ENCODE measurements at regions not wholly inside any gene's neighbourhood (a gene's known extent, or its start where the extent isn't known, plus 50 kb on each side); places are given as distances from the start of the nearest gene placed in this dataset.
"Not testable (repeated sequence)": the region's sequence is repeated elsewhere in the genome, so short reads cannot be mapped to it uniquely, and the experiment has no call there.

DNA sequence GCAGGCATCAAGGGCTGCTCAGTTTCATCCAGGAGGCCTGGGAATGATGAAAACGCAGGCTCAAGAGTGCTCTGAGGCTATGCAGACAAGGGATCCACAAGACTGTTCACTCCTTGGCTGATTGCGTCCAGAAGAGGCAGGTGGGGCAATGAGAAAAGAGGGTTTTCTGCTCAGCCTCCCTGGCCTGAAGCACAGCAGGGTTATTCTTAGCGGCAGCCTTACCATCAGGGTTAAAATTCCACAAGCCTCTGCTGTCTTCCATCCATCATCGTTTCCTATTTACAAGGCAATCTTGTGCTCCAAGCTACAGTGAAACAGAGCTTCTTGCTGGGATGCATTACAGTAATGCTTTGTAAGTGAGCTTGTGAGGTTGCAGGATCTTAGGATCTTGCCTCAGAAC is 129.4 kb upstream of the SHH start:
- intact Hi-C loops (cut with DNase I; ENCODE audit: low total_unique reads) (no loop called here), in situ Hi-C loops (cut with MboI; ENCODE audit: low sequenced_read_pairs in 4 of 4) (no loop called here)
- DNase-seq, result no peak

GRCh38 chr7:155939350-155939749 is 127.1 kb upstream of the SHH start:
- TF ChIP-seq POLR2A (IDR thresholded peaks at IDR 0.05), result no peak
- TF ChIP-seq, protein P1, sequence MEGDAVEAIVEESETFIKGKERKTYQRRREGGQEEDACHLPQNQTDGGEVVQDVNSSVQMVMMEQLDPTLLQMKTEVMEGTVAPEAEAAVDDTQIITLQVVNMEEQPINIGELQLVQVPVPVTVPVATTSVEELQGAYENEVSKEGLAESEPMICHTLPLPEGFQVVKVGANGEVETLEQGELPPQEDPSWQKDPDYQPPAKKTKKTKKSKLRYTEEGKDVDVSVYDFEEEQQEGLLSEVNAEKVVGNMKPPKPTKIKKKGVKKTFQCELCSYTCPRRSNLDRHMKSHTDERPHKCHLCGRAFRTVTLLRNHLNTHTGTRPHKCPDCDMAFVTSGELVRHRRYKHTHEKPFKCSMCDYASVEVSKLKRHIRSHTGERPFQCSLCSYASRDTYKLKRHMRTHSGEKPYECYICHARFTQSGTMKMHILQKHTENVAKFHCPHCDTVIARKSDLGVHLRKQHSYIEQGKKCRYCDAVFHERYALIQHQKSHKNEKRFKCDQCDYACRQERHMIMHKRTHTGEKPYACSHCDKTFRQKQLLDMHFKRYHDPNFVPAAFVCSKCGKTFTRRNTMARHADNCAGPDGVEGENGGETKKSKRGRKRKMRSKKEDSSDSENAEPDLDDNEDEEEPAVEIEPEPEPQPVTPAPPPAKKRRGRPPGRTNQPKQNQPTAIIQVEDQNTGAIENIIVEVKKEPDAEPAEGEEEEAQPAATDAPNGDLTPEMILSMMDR (IDR thresholded peaks at IDR 0.05 in 4 of 5, conservative IDR thresholded peaks at IDR 0.05 in 1 of 5), result no peak
- Histone ChIP-seq H3K4me3 (no peak overlapping the region), H3K9me3 (no peaks in the 10 kb centered on the region), H3K27me3 (no peaks in the 10 kb centered on the region), H3K36me3 (no peaks in the 10 kb centered on the region), H3K4me1 (no peaks in the 10 kb centered on the region), H3K27ac (no peak overlapping the region)
- in situ Hi-C loops (cut with MboI; ENCODE audit: low sequenced_read_pairs in 4 of 4) (no loop called here), intact Hi-C loops (cut with DNase I; ENCODE audit: low total_unique reads) (no loop called here)
- no peak for ATAC-seq
- DNase-seq, result no peak

More for the DNA sequence above, 129.4 kb upstream of the SHH start:
- Histone ChIP-seq H3K27me3 (no peaks in the 10 kb centered on the region), H3K4me3 (no peak overlapping the region), H3K27ac (no peak overlapping the region), H3K36me3 (no peaks in the 10 kb centered on the region), H3K9me3 (no peaks in the 10 kb centered on the region), H3K4me1 (no peaks in the 10 kb centered on the region)
- ATAC-seq, result no peak
- TF ChIP-seq POLR2A (IDR thresholded peaks at IDR 0.05), result no peak
- TF ChIP-seq, protein P1 (IDR thresholded peaks at IDR 0.05 in 4 of 5, conservative IDR thresholded peaks at IDR 0.05 in 1 of 5), result no peak

DNA sequence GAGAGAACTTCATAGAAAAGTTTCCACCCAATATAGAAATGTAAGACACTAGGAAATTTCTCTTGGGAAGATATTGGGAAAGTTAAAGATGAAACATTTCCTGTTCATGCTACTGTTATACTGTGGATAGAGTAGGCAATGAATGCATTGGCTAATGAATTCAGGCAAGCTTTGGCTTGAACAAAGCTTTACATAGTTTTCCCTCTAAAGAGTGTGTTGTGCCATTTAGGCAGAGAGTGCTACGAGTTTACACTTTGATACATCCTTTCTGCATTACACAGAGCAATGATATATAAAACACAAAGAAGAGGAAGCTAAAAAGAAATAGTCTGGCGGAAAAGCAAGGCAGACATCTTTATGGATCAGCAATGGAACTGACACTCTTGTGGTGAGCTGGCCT is 125.9 kb upstream of the SHH start:
- intact Hi-C loops (cut with DNase I; ENCODE audit: low total_unique reads), result no loop called here
- ATAC-seq, result no peak
- TF ChIP-seq, protein P1 (IDR thresholded peaks at IDR 0.05 in 4 of 5, conservative IDR thresholded peaks at IDR 0.05 in 1 of 5), result no peak
- no peak for TF ChIP-seq POLR2A (IDR thresholded peaks at IDR 0.05)
- Histone ChIP-seq H3K9me3 (no peaks in the 10 kb centered on the region), H3K27ac (no peak overlapping the region), H3K27me3 (no peaks in the 10 kb centered on the region), H3K36me3 (no peaks in the 10 kb centered on the region), H3K4me3 (no peak overlapping the region), H3K4me1 (no peaks in the 10 kb centered on the region)
- in situ Hi-C loops (cut with MboI; ENCODE audit: low sequenced_read_pairs in 4 of 4), result no loop called here
- no peak for DNase-seq

- no peaks in the 10 kb centered on the region for H3K36me3 ChIP-seq
- no peaks in the 10 kb centered on the region for H3K4me1 ChIP-seq
- H3K27ac ChIP-seq, result no peak overlapping the region
- TF ChIP-seq POLR2A (IDR thresholded peaks at IDR 0.05), result no peak
- TF ChIP-seq, protein P1 (IDR thresholded peaks at IDR 0.05 in 4 of 5, conservative IDR thresholded peaks at IDR 0.05 in 1 of 5), result no peak
- no peak for ATAC-seq
- H3K9me3 ChIP-seq, result no peaks in the 10 kb centered on the region
- H3K4me3 ChIP-seq, result no peak overlapping the region
- in situ Hi-C loops (cut with MboI; ENCODE audit: low sequenced_read_pairs in 4 of 4) (no loop called here), intact Hi-C loops (cut with DNase I; ENCODE audit: low total_unique reads) (no loop called here)
- H3K27me3 ChIP-seq, result no peaks in the 10 kb centered on the region
- no peak for DNase-seq
Measured at GRCh38 chr7:155935726-155936125, 123.5 kb upstream of the SHH start.

- intact Hi-C loops (cut with DNase I; ENCODE audit: low total_unique reads), result no loop called here
- Histone ChIP-seq H3K27me3 (no peaks in the 10 kb centered on the region), H3K27ac (no peak overlapping the region), H3K9me3 (no peaks in the 10 kb centered on the region), H3K36me3 (no peaks in the 10 kb centered on the region), H3K4me1 (no peaks in the 10 kb centered on the region), H3K4me3 (no peak overlapping the region)
- DNase-seq (no peak), ATAC-seq (no peak)
- in situ Hi-C loops (cut with MboI; ENCODE audit: low sequenced_read_pairs in 4 of 4), result no loop called here
- TF ChIP-seq, protein P1 (IDR thresholded peaks at IDR 0.05 in 4 of 5, conservative IDR thresholded peaks at IDR 0.05 in 1 of 5), result no peak
- TF ChIP-seq POLR2A (IDR thresholded peaks at IDR 0.05), result no peak
Measured at GRCh38 chr7:155935005-155935557, 122.8 kb upstream of the SHH start.

GRCh38 chr7:155932324-155932723 is 120.1 kb upstream of the SHH start:
- H3K27ac ChIP-seq; in situ Hi-C loops (cut with MboI; ENCODE audit: low sequenced_read_pairs in 4 of 4); DNase-seq; H3K4me3 ChIP-seq; intact Hi-C loops (cut with DNase I; ENCODE audit: low total_unique reads); ATAC-seq; H3K4me1 ChIP-seq; H3K27me3 ChIP-seq; H3K36me3 ChIP-seq; H3K9me3 ChIP-seq: not testable (repeated sequence)

Measured in gastrocnemius medialis (tissue), 4 donors.